ENCODE measurements at regions not wholly inside any gene's neighbourhood (a gene's known extent, or its start where the extent isn't known, plus 50 kb on each side); places are given as distances from the start of the nearest gene placed in this dataset.
"Not testable (repeated sequence)": the region's sequence is repeated elsewhere in the genome, so short reads cannot be mapped to it uniquely, and the experiment has no call there.

DNA sequence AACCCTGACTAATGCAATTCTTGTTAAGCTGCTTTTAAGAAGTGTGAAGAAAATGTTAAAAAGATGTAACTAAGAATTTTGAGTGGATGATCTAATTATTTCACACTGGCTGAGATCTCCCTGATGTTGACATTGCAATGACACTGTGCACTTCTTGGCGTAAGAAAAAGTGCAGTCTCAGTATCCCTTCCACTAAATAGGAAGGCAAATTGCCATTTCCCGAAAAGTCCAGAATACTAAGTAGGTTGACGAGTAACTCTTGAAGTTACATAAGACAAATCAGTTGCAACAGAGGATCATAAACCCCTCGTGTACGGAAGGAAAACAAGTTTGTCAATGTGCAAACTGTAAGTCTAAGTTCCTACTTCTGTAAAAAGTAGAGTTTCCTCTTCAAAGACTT, 189.9 kb downstream of the LMLN start:
- DNase-seq: not testable (repeated sequence)

DNA sequence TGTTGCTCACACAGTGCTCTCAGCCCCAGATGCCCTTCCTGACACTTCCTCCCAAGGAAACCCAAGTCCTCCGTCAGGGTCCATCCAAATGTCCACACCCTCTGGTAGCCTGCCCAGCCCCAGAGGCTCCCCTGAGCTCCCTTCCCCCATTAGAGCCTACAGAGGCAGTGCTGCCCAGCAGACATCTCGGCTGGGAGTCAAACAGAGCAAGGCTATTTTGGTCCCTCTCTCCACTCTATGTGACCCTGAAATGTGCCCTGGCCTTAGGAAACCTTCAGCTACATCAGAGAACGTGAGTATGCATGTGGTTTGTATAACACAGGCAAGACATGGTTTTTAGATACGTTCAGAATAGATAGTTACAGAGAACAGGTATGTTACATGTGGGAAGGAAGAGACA, 191.8 kb downstream of the LMLN start:
- DNase-seq: not testable (repeated sequence)

DNA sequence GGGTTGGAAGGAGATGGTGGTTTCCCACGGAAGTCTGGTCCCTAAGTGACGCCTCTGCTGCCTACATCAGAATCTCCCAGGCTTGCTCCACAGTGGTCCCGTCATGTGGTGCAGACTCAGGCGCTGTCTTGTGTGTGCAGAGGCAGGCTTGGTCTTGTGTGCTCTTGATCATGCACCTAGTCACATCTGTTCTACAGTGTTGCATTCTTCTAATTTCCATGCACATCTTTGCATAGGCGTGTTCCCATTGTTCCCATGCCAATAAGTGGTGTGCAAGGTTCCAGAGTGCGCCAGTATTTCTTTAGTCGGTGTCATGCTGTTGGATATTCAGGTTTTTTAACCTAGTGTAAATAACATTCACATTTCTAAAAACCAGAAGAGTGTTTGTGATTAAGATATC, 195.8 kb downstream of the LMLN start:
- not testable (repeated sequence) for DNase-seq

DNA sequence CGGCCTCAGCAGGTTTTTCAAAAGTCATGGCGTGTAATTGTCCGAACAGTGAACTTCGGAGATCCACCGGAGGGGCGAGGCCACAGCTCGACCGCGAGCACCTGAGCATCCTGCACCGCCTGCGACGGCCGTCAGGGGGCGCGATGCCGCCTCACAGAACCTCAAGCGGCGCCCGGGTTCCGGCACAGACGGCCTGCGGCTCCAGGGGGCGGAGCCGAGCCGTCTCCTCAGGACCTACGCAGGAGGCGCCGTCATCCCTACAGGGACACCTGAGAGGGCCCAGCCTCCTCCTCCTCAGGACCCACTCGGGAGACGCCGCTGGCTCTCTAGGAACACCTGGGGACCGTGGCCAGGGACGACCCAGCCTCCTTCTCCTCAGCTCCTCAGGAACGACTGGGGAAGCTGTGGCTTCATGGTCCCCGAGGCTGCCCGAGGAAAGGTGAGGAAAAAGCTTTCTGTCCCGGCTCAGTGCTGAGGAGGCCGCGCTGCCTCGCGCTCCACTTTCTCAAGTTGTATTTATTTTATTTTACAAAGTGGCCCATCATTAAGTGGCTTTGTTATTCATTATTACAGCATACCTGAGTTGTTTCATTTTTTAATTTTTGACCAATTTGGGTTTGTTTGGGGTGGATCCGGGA, 197.3 kb downstream of the LMLN start:
- not testable (repeated sequence) for DNase-seq

DNA sequence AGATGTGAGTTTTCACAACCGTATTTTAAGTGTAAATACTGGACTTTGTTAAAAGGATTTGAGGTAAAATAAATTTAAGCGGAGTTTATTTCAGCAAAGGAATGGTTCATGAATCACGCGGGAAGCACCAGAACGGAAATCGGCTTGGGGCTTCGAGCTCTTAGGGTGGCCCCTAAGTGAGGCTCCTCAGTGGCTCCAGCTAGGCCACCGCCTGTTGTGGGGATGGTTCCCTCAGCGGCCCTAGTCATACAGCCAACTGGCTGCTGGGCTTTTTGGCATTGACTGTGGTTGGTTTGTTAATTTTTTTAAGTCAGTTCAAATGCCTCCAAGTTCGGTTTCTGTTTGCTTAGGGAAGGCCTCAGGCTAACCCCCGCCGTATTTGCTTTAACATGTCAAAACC, 198.0 kb downstream of the LMLN start:
- DNase-seq: not testable (repeated sequence)

DNA sequence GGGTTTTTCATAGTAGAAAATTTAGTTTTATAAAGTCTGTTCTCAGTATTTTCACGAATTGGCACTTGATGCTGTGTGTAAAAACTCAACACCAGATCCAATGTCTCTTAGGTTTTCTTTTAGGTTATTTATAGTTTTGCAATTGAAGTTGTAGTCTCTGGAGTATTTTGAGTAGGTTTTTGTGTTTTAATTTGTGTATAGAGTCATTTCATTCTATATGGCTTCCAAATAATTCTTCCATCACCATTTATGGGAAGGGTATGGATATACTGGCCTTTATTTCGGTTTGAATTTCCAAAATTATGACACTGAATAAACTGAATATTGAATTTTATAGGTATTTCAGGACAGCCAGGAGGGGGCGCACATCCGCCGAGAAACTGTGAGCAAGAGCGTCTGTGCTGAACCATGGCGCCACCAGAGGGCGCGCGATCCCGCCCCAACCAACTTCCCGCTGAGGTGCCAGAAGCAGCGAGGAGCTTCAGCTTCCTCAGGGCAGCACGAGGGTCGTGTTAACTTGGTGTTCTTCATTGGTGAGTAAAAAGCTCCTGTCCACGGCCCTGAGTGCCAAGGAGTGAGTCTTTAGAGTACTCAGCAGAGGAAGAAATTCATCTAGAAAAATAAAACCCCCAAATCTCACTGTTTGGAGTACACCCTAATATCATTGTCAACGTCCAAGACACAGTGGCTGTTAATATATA, 207.5 kb downstream of the LMLN start:
- DNase-seq: peak; percentile 73 to 77

DNA sequence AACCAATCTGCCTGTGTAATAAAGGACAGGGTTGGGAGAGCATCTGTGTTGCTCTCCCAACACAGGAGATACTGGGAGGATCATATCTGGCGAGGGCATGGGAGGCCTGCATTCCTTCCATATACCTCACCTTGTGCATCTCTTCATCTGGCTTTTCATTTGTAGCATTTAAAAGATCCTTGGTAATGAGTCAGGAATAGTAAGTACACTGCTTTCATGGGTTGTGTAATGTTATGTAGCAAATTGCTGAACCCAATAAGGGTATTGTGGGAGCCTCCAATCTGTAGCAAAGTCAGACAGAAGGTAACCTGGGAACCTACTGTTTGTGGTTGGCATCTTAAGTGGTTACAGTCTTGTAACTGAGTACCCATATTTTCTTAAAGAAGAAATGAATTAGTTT, 210.8 kb downstream of the LMLN start:
- not testable (repeated sequence) for DNase-seq

DNA sequence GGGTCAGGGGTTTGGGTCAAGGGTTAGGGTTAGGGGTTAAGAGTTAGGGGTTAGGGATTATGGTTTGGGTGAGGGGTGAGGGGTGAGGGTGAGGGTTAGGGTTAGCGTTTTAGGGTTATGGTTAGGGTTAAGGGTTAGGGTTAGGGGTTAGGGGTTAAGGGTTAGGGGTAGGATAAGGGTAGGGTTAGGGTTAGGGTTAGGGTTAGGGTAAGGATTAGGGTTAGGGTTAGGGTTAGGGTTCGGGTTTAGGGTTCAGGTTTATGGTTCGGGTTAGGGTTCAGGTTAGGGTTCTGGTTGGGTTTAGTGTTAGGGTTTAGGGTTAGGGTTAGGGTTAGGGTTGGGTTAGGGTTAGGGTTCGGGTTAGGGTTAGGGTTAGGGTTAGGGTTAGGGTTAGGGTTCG, 213.1 kb downstream of the LMLN start:
- not testable (repeated sequence) for DNase-seq

DNA sequence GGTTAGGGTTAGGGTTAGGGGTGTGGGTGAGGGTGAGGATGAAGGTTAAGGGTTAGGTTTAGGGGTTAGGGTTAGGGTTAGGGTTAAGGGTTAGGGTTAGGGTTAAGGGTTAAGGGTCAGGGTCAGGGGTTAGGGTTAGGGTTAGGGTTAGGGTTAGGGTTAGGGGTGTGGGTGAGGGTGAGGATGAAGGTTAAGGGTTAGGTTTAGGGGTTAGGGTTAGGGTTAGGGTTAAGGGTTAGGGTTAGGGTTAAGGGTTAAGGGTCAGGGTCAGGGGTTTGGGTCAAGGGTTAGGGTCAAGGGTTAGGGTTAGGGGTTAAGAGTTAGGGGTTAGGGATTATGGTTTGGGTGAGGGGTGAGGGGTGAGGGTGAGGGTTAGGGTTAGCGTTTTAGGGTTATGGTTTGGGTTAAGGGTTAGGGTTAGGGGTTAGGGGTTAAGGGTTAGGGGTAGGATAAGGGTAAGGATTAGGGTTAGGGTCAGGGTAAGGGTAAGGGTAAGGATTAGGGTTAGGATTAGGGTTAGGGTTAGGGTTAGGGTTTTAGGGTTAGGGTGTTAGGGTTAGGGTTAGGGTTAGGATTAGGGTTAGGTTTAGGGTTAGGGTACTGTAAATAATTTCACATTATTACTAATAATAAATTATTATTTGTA, 214.0 kb downstream of the LMLN start:
- DNase-seq: not testable (repeated sequence)

Measured in activated CD4-positive, alpha-beta T cell treated with anti-CD3 and anti-CD28 coated beads, Interleukin-2, amount 50 U/mL, for 48 hours (primary cell).